Tibial nerve (tissue), 3 donors: ENCODE measurements at regions not wholly inside any gene's neighbourhood (a gene's known extent, or its start where the extent isn't known, plus 50 kb on each side); places are given as distances from the start of the nearest gene placed in this dataset.

ENCODE experiments used
- POLR2A ChIP-seq, 2 donors: fragments of 450-650 bp; IDR thresholded peaks; one replicate each; pipeline ENCODE4 v1.6.1; 2017; ENCODE audit warnings: antibody characterized with exemption in 2 of 2, mild to moderate bottlenecking in 2 of 2, moderate library complexity in 2 of 2
- TF ChIP-seq, protein P1 (sequence below), 5 experiments: fragments of 200-600 bp in 3 of 5; fragments of 450-650 bp in 2 of 5; sonication (generic) in 3 of 5; IDR thresholded peaks; one replicate each; pipeline ENCODE4 v1.5.1; 2016 to 2019; ENCODE audit warnings: antibody characterized with exemption in 5 of 5, mild to moderate bottlenecking in 3 of 5, moderate library complexity in 2 of 5

DNA sequence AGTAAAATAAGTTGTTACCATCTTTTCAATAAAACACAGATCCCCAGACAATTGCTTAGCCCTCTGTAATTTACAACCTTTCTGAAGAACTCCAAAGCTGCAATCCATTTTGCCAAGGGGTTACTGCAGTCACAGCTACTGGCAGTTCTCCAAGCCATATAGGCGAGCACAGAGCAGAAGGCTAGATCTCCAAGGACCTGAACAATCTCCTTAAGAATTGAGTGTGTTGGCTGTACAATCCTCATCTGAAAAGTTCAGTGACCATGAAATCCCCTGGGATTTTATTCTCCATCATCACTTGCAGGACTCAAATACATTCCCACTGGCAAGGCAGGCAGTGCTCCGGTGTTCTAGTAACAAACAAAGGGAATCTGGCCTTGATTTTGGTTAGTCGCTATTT lies 103.9 kb upstream of the LRP1B start:
- TF ChIP-seq POLR2A (IDR thresholded peaks at IDR 0.05) = no peak
- TF ChIP-seq, protein P1, sequence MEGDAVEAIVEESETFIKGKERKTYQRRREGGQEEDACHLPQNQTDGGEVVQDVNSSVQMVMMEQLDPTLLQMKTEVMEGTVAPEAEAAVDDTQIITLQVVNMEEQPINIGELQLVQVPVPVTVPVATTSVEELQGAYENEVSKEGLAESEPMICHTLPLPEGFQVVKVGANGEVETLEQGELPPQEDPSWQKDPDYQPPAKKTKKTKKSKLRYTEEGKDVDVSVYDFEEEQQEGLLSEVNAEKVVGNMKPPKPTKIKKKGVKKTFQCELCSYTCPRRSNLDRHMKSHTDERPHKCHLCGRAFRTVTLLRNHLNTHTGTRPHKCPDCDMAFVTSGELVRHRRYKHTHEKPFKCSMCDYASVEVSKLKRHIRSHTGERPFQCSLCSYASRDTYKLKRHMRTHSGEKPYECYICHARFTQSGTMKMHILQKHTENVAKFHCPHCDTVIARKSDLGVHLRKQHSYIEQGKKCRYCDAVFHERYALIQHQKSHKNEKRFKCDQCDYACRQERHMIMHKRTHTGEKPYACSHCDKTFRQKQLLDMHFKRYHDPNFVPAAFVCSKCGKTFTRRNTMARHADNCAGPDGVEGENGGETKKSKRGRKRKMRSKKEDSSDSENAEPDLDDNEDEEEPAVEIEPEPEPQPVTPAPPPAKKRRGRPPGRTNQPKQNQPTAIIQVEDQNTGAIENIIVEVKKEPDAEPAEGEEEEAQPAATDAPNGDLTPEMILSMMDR (IDR thresholded peaks at IDR 0.05) = no peak
